ENCODE measurements at regions not wholly inside any gene's neighbourhood (a gene's known extent, or its start where the extent isn't known, plus 50 kb on each side); places are given as distances from the start of the nearest gene placed in this dataset.

DNA sequence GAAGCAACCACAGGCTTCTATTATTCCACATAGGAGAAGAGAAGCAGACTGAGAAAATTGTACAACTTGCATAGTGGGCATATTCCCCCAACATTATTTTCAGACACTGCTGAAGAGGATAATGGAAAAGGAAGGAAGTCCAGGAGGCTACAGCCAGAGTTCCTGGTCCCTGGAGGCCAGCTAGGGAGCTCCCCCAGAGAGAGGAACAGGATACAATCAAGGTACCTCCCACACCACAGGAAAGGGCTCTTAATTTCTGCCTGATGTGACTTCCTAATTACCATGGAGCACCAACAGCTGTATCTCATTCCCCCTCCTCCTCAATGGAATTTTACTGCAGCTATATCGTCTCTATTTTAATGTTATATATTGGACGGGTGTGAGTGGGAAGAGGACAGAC is 594.3 kb upstream of the NRSN1 start:
- H3K9me3 ChIP-seq: no peaks in the 10 kb centered on the region
- intact Hi-C loops (cut with DNase I): no loop called here
- no peaks in the 10 kb centered on the region for H3K27me3 ChIP-seq
- no peak for DNase-seq
- 62 to 74% methylated on average over 2 of the region's 2 CpGs for WGBS, 2 donors
- H3K36me3 ChIP-seq: no peaks in the 10 kb centered on the region
- peaks cover 7 to 19% of the 10 kb centered on the region in 2 donors for H3K4me1 ChIP-seq
- no peak overlapping the region for H3K4me3 ChIP-seq (replicated peaks in 1 of 3)
- H3K27ac ChIP-seq: no peak overlapping the region
- TF ChIP-seq, protein P1, sequence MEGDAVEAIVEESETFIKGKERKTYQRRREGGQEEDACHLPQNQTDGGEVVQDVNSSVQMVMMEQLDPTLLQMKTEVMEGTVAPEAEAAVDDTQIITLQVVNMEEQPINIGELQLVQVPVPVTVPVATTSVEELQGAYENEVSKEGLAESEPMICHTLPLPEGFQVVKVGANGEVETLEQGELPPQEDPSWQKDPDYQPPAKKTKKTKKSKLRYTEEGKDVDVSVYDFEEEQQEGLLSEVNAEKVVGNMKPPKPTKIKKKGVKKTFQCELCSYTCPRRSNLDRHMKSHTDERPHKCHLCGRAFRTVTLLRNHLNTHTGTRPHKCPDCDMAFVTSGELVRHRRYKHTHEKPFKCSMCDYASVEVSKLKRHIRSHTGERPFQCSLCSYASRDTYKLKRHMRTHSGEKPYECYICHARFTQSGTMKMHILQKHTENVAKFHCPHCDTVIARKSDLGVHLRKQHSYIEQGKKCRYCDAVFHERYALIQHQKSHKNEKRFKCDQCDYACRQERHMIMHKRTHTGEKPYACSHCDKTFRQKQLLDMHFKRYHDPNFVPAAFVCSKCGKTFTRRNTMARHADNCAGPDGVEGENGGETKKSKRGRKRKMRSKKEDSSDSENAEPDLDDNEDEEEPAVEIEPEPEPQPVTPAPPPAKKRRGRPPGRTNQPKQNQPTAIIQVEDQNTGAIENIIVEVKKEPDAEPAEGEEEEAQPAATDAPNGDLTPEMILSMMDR (IDR thresholded peaks at IDR 0.05): no peak
- TF ChIP-seq POLR2A (IDR thresholded peaks at IDR 0.05): no peak

DNA sequence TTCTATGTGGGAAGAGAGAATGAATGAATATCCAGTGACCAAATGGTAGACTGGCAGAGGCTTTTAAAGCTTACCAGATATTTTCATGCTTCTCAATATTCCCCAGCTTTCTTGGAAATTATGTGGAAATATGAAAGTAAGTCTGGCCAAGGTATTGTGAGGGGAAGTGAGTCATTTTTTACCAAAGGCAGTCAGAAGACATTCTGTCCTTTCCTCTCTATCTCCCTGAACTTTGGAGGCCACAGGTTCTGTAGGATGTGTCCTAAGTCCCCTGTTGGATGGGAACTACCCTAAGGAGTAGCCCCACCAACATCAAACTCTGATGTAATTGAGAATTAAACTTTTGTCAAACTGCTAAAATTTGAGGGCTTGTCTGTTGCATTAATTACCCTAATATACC is 593.8 kb upstream of the NRSN1 start:
- H3K27me3 ChIP-seq: no peaks in the 10 kb centered on the region
- TF ChIP-seq POLR2A (IDR thresholded peaks at IDR 0.05): no peak
- TF ChIP-seq, protein P1 (IDR thresholded peaks at IDR 0.05): no peak
- no peaks in the 10 kb centered on the region for H3K9me3 ChIP-seq
- H3K36me3 ChIP-seq: no peaks in the 10 kb centered on the region
- H3K4me1 ChIP-seq: peaks cover 7 to 19% of the 10 kb centered on the region in 2 donors
- DNase-seq: no peak
- H3K27ac ChIP-seq: no peak overlapping the region
- intact Hi-C loops (cut with DNase I): no loop called here
- H3K4me3 ChIP-seq (replicated peaks in 1 of 3): no peak overlapping the region

DNA sequence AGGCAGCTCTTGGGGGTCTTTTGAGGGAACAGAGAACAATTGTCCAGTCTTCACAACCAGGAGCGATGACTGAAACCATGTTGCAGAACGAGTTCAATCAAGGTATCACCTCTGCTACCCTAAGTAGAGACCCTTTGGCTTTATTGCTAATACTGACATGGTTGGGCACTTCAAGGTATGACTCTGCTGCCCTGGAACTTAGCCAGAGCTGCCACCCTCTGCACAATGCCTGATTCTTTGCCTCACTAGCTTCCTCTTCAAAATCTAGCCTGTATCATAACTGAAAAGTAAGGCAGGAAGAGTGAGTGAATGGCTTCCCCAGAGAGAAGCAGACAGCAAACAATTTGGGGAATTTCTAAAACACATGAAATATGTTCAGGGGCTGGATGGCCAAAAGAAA is 592.7 kb upstream of the NRSN1 start:
- Histone ChIP-seq H3K4me3 (replicated peaks in 1 of 3) (no peak overlapping the region), H3K27ac (no peak overlapping the region), H3K27me3 (no peaks in the 10 kb centered on the region), H3K4me1 (peaks cover 7 to 19% of the 10 kb centered on the region in 2 donors), H3K9me3 (no peaks in the 10 kb centered on the region), H3K36me3 (no peaks in the 10 kb centered on the region)
- peak; percentile 53 for DNase-seq
- TF ChIP-seq POLR2A (IDR thresholded peaks at IDR 0.05): no peak
- TF ChIP-seq, protein P1 (IDR thresholded peaks at IDR 0.05): no peak
- WGBS, 2 donors: 30 to 77% methylated on average over 2 of the region's 2 CpGs
- intact Hi-C loops (cut with DNase I): no loop called here

DNA sequence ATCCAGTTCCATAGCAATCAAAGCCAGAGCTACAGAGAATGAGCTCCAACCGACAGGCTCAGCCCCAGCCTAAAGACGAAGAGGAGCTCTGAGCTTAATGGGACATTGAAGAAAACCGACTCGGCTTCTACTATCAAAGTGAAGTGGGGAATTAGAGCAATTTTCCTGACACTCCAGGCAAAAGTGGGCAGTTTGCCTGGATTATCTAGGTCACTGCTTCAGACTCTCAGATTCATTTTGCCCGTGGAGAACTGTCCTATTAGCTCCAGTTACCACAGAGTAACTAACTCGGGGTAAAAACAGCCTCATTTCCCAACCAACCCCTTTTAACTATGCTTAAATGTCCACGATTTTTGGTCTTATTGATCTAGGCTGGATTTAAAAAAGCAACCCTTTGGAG is 592.1 kb upstream of the NRSN1 start:
- WGBS, 2 donors: 14 to 24% methylated on average over 7 of the region's 7 CpGs

DNA sequence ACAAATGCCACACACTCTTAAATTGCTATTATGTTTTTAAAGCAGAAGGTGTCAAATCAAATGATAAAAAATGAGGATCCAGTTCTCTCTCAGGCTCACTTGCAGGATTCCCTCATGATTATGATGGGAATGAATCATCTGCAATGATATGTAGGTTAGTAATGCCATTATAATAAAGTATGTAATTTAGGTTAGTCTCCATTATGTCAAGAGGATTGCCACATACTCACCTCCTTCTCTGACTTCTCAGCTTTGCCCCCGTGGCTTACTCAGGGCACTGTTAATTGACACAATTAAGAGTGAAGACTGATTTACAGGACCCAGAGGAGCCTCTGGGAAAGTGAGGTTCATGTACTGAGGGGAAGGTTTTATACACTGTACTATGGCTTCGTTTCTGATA is 591.7 kb upstream of the NRSN1 start:
- intact Hi-C loops (cut with DNase I): no loop called here
- TF ChIP-seq, protein P1 (IDR thresholded peaks at IDR 0.05): no peak
- TF ChIP-seq POLR2A (IDR thresholded peaks at IDR 0.05): no peak
- 76 to 83% methylated on average over 2 of the region's 2 CpGs for WGBS, 2 donors
- Histone ChIP-seq H3K27ac (peak overlapping the region in 1 of 3 donors; percentile 31), H3K4me1 (peaks cover 7 to 19% of the 10 kb centered on the region in 2 donors), H3K27me3 (no peaks in the 10 kb centered on the region), H3K4me3 (replicated peaks in 1 of 3) (no peak overlapping the region), H3K9me3 (no peaks in the 10 kb centered on the region), H3K36me3 (no peaks in the 10 kb centered on the region)
- DNase-seq: no peak

More for the DNA sequence above, 592.1 kb upstream of the NRSN1 start:
- Histone ChIP-seq H3K9me3 (no peaks in the 10 kb centered on the region), H3K27me3 (no peaks in the 10 kb centered on the region), H3K4me1 (peaks cover 7 to 19% of the 10 kb centered on the region in 2 donors), H3K36me3 (no peaks in the 10 kb centered on the region), H3K27ac (peak overlapping the region in 1 of 3 donors; percentile 31), H3K4me3 (replicated peaks in 1 of 3) (no peak overlapping the region)
- intact Hi-C loops (cut with DNase I): no loop called here
- peak; percentile 76 to 77 for DNase-seq
- TF ChIP-seq POLR2A (IDR thresholded peaks at IDR 0.05): no peak
- TF ChIP-seq, protein P1 (IDR thresholded peaks at IDR 0.05): no peak

All from thyroid gland (tissue), 4 donors.